Left colon (tissue), 2 donors: ENCODE measurements at regions not wholly inside any gene's neighbourhood (a gene's known extent, or its start where the extent isn't known, plus 50 kb on each side); places are given as distances from the start of the nearest gene placed in this dataset.

ENCODE experiments used
- ATAC-seq: fragments of 200-7000 bp; cut with Tn5 transposase; one replicate; pipeline ENCODE4 v1.9.1; 2020; ENCODE audit warnings: mild to moderate bottlenecking, moderate library complexity
- DNase-seq, 2 donors: peaks; one replicate each; pipeline ENCODE4 v3.0.0-alpha.2; 2020
- intact Hi-C, 2 donors: fragments of 100-400 bp; cut with DNase I in 1 of 2; cut with micrococcal nuclease in 1 of 2; formaldehyde crosslinking; loops; one replicate each; pipeline versions ENCODE4 v1.11.2 to v1.14.0; 2022; cut with DNase I, micrococcal nuclease
- donor health status: DM: no; HTN: no; CAD: no.
- donor health status: DM: yes; HTN: yes; CAD: no.

- DNase-seq (no peak), ATAC-seq (no peak)
- intact Hi-C loops, result no loop called here
Measured at GRCh38 chr10:111522551-111522950, 445.7 kb downstream of the ADRA2A start.

- ATAC-seq (no peak), DNase-seq (no peak)
- intact Hi-C loops, result no loop called here
Measured at GRCh38 chr10:111523016-111523415, 446.2 kb downstream of the ADRA2A start.

GRCh38 chr10:111524134-111524533 is 447.3 kb downstream of the ADRA2A start:
- no peak for DNase-seq
- intact Hi-C loops, result no loop called here
- no peak for ATAC-seq

- ATAC-seq (no peak), DNase-seq (no peak)
- intact Hi-C loops, result no loop called here
Measured at GRCh38 chr10:111525696-111526095, 448.9 kb downstream of the ADRA2A start.

- intact Hi-C loops, result no loop called here
- no peak for DNase-seq
- ATAC-seq, result no peak
Measured at GRCh38 chr10:111531690-111532089, 454.9 kb downstream of the ADRA2A start.

GRCh38 chr10:111532139-111532538 is 455.3 kb downstream of the ADRA2A start:
- DNase-seq, result no peak
- no peak for ATAC-seq
- intact Hi-C loops, result no loop called here

- intact Hi-C loops, result no loop called here
- no peak for ATAC-seq
- DNase-seq, result no peak
Measured at GRCh38 chr10:111539246-111539645, 462.4 kb downstream of the ADRA2A start.

GRCh38 chr10:111543854-111544253 is 467.0 kb downstream of the ADRA2A start:
- DNase-seq, result no peak
- no peak for ATAC-seq
- intact Hi-C loops, result no loop called here

GRCh38 chr10:111545861-111546605 is 469.2 kb downstream of the ADRA2A start:
- no peak for DNase-seq
- intact Hi-C loops, result no loop called here
- no peak for ATAC-seq

GRCh38 chr10:111548084-111548726 is 471.4 kb downstream of the ADRA2A start:
- DNase-seq (no peak), ATAC-seq (no peak)
- intact Hi-C loops, result no loop called here

- ATAC-seq, result no peak
- intact Hi-C loops, result no loop called here
Measured at GRCh38 chr10:111551001-111551400, 474.2 kb downstream of the ADRA2A start.

GRCh38 chr10:111556666-111557065 is 479.8 kb downstream of the ADRA2A start:
- intact Hi-C loops, result no loop called here
- no peak for DNase-seq
- ATAC-seq, result no peak

More at GRCh38 chr10:111551001-111551400, 474.2 kb downstream of the ADRA2A start:
- DNase-seq, result no peak

- no peak for DNase-seq
- intact Hi-C loops, result no loop called here
- ATAC-seq, result no peak
Measured at GRCh38 chr10:111558211-111558610, 481.4 kb downstream of the ADRA2A start.

- intact Hi-C loops, result no loop called here
- DNase-seq (no peak), ATAC-seq (no peak)
Measured at GRCh38 chr10:111560027-111560426, 483.2 kb downstream of the ADRA2A start.

- intact Hi-C loops, result no loop called here
- DNase-seq (no peak), ATAC-seq (no peak)
Measured at GRCh38 chr10:111561124-111561523, 484.3 kb downstream of the ADRA2A start.

- intact Hi-C loops, result no loop called here
- ATAC-seq (no peak), DNase-seq (no peak)
Measured at GRCh38 chr10:111565542-111565941, 488.7 kb downstream of the ADRA2A start.

GRCh38 chr10:111578076-111578475 is 501.2 kb downstream of the ADRA2A start:
- DNase-seq (no peak), ATAC-seq (no peak)
- intact Hi-C loops, result no loop called here

GRCh38 chr10:111579473-111579872 is 502.6 kb downstream of the ADRA2A start:
- DNase-seq (no peak), ATAC-seq (no peak)
- intact Hi-C loops, result no loop called here

- ATAC-seq, result no peak
- DNase-seq, result no peak
- intact Hi-C loops, result no loop called here
Measured at GRCh38 chr10:111590703-111591102, 513.9 kb downstream of the ADRA2A start.

- intact Hi-C loops, result no loop called here
- no peak for ATAC-seq
- no peak for DNase-seq
Measured at GRCh38 chr10:111593578-111593977, 516.7 kb downstream of the ADRA2A start.

- ATAC-seq, result no peak
- intact Hi-C loops, result no loop called here
- no peak for DNase-seq
Measured at GRCh38 chr10:111595173-111595572, 518.3 kb downstream of the ADRA2A start.
